Ishikawa (cell line): ENCODE measurements at regions not wholly inside any gene's neighbourhood (a gene's known extent, or its start where the extent isn't known, plus 50 kb on each side); places are given as distances from the start of the nearest gene placed in this dataset.

Experiments
- CREB1 ChIP-seq: IDR thresholded peaks from 2 replicates; pipeline ENCODE4 v1.6.1; 2012; ENCODE audit warnings: low read depth
- EP300 ChIP-seq: IDR thresholded peaks from 2 replicates; pipeline ENCODE4 v1.6.1; 2012; ENCODE audit warnings: borderline replicate concordance
- FOXM1 ChIP-seq: IDR thresholded peaks from 2 replicates; pipeline ENCODE4 v1.6.1; 2012; ENCODE audit warnings: low read depth, borderline replicate concordance
- NFIC ChIP-seq: IDR thresholded peaks from 2 replicates; pipeline ENCODE4 v1.6.1; 2012
- RAD21 ChIP-seq: IDR thresholded peaks from 2 replicates; pipeline ENCODE4 v1.6.1; 2012; ENCODE audit warnings: low read depth
- REST ChIP-seq: IDR thresholded peaks from 2 replicates; pipeline ENCODE4 v1.6.1; 2012; ENCODE audit warnings: low read depth, mild to moderate bottlenecking
- TAF1 ChIP-seq: IDR thresholded peaks from 2 replicates; pipeline ENCODE4 v1.6.1; 2012; ENCODE audit warnings: low read depth, mild to moderate bottlenecking
- TEAD4 ChIP-seq: IDR thresholded peaks from 2 replicates; pipeline ENCODE4 v1.6.1; 2012
- YY1 ChIP-seq: IDR thresholded peaks from 2 replicates; pipeline ENCODE4 v1.6.1; 2012; ENCODE audit warnings: low read depth
- TF ChIP-seq, protein P1 (sequence below): IDR thresholded peaks from 2 replicates; pipeline ENCODE4 v1.6.1; 2012

DNA sequence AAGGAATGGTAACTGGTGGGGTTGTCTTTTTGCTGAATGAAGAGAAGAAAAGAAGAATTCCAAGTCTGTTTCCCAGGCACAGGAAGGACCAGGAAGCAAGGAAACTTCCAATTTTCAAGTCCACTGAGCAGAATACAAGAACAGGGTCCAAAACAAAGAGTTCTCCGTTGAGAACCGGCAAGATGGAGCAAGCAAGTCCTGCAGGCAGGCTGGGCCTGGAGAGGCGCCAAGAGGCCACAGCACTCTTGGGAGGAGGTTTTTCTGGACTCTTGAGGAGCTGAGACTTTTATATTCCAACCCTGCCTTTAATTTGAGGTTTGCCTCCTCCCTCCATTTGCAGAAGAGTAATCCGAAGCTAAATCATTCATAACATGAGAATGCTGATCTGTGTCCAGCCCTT lies 224.5 kb downstream of the IKZF2 start:
- TF ChIP-seq RAD21 (no peak), EP300 (peak; percentile 43; the same call in 1 of the 2 replicates), YY1 (0 out of 2 replicates have a peak, but pooled peaks have one; percentile 36), NFIC (peak; percentile 81), FOXM1 (0 out of 2 replicates have a peak, but pooled peaks have one; percentile 14), TAF1 (no peak), REST (no peak), TEAD4 (0 out of 2 replicates have a peak, but pooled peaks have one; percentile 9), CREB1 (no peak)
- TF ChIP-seq, protein P1, sequence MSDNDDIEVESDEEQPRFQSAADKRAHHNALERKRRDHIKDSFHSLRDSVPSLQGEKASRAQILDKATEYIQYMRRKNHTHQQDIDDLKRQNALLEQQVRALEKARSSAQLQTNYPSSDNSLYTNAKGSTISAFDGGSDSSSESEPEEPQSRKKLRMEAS, result no peak
